Thoracic aorta (tissue), 2 donors: ENCODE measurements at regions not wholly inside any gene's neighbourhood (a gene's known extent, or its start where the extent isn't known, plus 50 kb on each side); places are given as distances from the start of the nearest gene placed in this dataset.

ENCODE experiments used
- ATAC-seq: fragments of 150-250 bp; one replicate; pipeline ENCODE4 v1.8.0; 2017; ENCODE audit warnings: low read depth; ENCODE audit not compliant: insufficient number of reproducible peaks, low FRiP score
- DNase-seq: peaks from one replicate; pipeline ENCODE4 v3.0.0-alpha.2; 2020; ENCODE audit warnings: low spot score
- H3K27ac ChIP-seq, 2 donors: fragments of 200-600 bp; sonication (generic); 1 replicate in 1 of 2; 2 replicates in 1 of 2; pipeline ENCODE4 v1.5.1; 2016; ENCODE audit warnings: mild to moderate bottlenecking in 2 of 2, moderate library complexity in 2 of 2
- H3K27me3 ChIP-seq: fragments of 200-600 bp; sonication (generic); replicated peaks from 2 replicates; pipeline ENCODE4 v1.6.0; 2016; ENCODE audit warnings: mild to moderate bottlenecking; ENCODE audit not compliant: insufficient read depth
- H3K36me3 ChIP-seq: fragments of 200-600 bp; sonication (generic); one replicate; pipeline ENCODE4 v1.5.1; 2016
- H3K4me1 ChIP-seq, 2 donors: fragments of 200-600 bp; sonication (generic); 1 replicate in 1 of 2; 2 replicates in 1 of 2; pipeline versions ENCODE4 v1.5.1 to v1.6.0; 2016; ENCODE audit warnings: low read depth in 2 of 2, mild to moderate bottlenecking in 1 of 2; ENCODE audit not compliant: control insufficient read depth in 1 of 2
- H3K4me3 ChIP-seq: fragments of 200-600 bp; sonication (generic); 2 replicates; pipeline ENCODE4 v1.5.1; 2016; ENCODE audit warnings: mild to moderate bottlenecking
- H3K9me3 ChIP-seq: fragments of 200-600 bp; sonication (generic); 2 replicates; pipeline ENCODE4 v1.5.1; 2016
- TF ChIP-seq, protein P1 (sequence below): fragments of 200-600 bp; sonication (generic); IDR thresholded peaks from one replicate; pipeline ENCODE4 v1.5.1; 2019; ENCODE audit warnings: antibody characterized with exemption

DNA sequence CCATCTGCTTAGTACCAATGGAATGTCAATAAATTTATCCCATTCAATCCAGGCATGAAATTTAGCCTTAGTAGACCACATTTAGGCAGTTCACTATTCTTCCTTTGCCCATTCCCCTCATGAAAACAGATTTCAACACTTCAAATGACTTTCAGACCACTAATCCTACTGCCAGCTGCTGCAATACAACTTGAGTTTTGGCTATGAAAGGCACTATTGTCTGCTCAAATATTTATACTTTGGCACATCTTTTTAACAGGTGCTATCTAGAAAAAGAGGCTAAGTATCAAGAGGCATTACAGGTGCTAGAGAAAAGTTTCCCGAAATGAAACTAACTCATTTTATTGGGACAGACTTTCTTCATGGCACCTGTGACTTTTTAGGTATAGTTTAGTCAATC lies 499.8 kb downstream of the C12orf50 start:
- ATAC-seq (no peak), DNase-seq (no peak)
- TF ChIP-seq, protein P1, sequence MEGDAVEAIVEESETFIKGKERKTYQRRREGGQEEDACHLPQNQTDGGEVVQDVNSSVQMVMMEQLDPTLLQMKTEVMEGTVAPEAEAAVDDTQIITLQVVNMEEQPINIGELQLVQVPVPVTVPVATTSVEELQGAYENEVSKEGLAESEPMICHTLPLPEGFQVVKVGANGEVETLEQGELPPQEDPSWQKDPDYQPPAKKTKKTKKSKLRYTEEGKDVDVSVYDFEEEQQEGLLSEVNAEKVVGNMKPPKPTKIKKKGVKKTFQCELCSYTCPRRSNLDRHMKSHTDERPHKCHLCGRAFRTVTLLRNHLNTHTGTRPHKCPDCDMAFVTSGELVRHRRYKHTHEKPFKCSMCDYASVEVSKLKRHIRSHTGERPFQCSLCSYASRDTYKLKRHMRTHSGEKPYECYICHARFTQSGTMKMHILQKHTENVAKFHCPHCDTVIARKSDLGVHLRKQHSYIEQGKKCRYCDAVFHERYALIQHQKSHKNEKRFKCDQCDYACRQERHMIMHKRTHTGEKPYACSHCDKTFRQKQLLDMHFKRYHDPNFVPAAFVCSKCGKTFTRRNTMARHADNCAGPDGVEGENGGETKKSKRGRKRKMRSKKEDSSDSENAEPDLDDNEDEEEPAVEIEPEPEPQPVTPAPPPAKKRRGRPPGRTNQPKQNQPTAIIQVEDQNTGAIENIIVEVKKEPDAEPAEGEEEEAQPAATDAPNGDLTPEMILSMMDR = no peak
- H3K27ac ChIP-seq = no peak overlapping the region
- H3K36me3 ChIP-seq = no peaks in the 10 kb centered on the region
- peaks cover 0 to 4% of the 10 kb centered on the region in 2 donors for H3K4me1 ChIP-seq
- no peaks in the 10 kb centered on the region for H3K27me3 ChIP-seq
- no peaks in the 10 kb centered on the region for H3K9me3 ChIP-seq
- no peak overlapping the region for H3K4me3 ChIP-seq

DNA sequence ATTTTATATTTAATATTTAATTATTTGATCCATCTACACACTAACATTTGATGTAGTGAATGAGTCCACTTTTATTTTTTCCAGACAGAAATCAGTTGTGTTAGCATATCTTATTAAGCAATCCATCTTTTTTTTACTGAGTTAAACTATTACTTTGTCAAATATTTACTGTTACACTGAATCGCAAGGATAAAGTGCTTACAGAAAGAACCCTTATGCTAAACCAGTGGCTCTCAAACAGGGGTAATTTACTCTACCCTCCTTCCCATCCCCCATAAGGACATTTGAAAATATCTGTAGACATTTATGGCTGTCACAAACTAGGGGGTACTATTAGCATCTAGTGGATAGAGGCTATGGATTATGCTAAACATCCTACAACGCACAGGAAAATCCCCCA lies 508.2 kb downstream of the C12orf50 start:
- no peaks in the 10 kb centered on the region for H3K9me3 ChIP-seq
- no peak overlapping the region for H3K4me3 ChIP-seq
- DNase-seq (no peak), ATAC-seq (no peak)
- H3K36me3 ChIP-seq = no peaks in the 10 kb centered on the region
- no peak overlapping the region for H3K27ac ChIP-seq
- no peaks in the 10 kb centered on the region for H3K27me3 ChIP-seq
- no peaks in the 10 kb centered on the region for H3K4me1 ChIP-seq
- TF ChIP-seq, protein P1 = no peak

- Histone ChIP-seq H3K27me3 (no peaks in the 10 kb centered on the region), H3K9me3 (no peaks in the 10 kb centered on the region), H3K27ac (no peak overlapping the region), H3K4me1 (no peaks in the 10 kb centered on the region), H3K4me3 (no peak overlapping the region), H3K36me3 (no peaks in the 10 kb centered on the region)
- TF ChIP-seq, protein P1 = no peak
- DNase-seq (no peak), ATAC-seq (no peak)
These were observed 510.7 kb downstream of the C12orf50 start for GRCh38 chr12:87518481-87518880.

DNA sequence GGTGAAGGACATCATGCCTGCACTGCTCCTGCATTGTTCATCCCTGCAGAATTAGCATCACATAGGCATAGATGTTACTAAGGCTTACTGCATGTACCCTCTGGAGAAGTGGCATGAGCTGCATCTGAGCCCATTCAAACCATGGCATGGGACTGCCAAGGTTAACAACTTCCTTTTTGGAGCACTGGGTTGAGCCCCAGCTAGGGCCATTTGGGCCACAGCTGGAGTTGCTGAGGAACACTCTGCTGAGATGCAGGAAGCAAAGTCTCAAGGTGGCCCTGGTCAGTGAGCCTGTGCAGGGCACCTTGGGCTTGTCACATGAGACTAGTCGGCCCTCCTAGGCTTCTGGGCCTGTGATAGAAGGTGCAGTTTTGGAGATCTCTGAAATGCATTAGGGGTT lies 511.2 kb downstream of the C12orf50 start:
- Histone ChIP-seq H3K36me3 (no peaks in the 10 kb centered on the region), H3K27ac (no peak overlapping the region), H3K4me1 (no peaks in the 10 kb centered on the region), H3K4me3 (no peak overlapping the region), H3K27me3 (no peaks in the 10 kb centered on the region), H3K9me3 (no peaks in the 10 kb centered on the region)
- ATAC-seq = no peak
- no peak for DNase-seq
- TF ChIP-seq, protein P1 = no peak

DNA sequence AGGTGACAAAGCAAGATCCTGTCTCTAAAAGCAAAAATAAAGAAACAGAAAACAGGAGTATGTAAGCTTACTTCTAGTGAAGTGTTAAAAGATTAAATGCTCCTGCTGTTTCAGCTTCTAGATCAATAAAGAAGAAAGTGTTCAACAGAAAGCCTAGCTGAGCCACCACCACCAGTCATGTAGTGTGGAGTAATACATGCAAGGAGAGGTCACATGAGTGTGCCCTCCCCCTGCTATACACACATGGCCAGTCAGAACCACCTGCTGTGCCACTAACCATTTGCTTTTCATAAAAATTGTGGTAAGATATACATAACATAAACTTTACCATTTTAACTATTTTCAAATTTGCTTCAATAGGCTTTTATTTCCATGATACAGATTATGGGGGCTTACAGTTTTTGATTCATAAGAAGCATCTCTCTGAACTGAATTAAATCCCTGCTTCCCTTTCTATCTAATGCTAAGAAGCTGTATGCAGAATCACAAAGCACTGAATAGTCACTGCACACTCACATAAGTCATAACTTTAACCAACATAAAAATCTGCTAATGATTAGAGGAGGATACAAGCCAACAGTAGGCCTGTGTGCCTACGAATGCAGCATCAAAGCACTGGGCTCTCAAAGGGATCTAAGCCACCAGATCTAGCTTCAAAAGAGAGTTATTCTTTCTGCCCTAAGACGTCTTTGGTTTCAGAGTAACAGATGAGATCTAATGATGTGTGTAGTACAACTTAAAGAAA lies 515.5 kb downstream of the C12orf50 start:
- TF ChIP-seq, protein P1 = no peak
- no peaks in the 10 kb centered on the region for H3K36me3 ChIP-seq
- H3K4me3 ChIP-seq = no peak overlapping the region
- H3K4me1 ChIP-seq = peaks cover 0 to 4% of the 10 kb centered on the region in 2 donors
- no peak for ATAC-seq
- no peaks in the 10 kb centered on the region for H3K27me3 ChIP-seq
- H3K27ac ChIP-seq = no peak overlapping the region
- no peak for DNase-seq
- H3K9me3 ChIP-seq = no peaks in the 10 kb centered on the region
